Prostate gland (tissue), 2 donors: ENCODE measurements at regions not wholly inside any gene's neighbourhood (a gene's known extent, or its start where the extent isn't known, plus 50 kb on each side); places are given as distances from the start of the nearest gene placed in this dataset.

ENCODE experiments used
- DNase-seq: peaks from one replicate; pipeline ENCODE4 v3.0.0-alpha.2; 2019; ENCODE audit warnings: low spot score
- H3K27ac ChIP-seq, 2 donors: fragments of 200-600 bp; sonication (generic); 2 replicates each; pipeline ENCODE4 v1.5.1; 2017 to 2019
- H3K27me3 ChIP-seq: fragments of 200-600 bp; sonication (generic); replicated peaks from 2 replicates; pipeline ENCODE4 v1.5.1; 2019; ENCODE audit not compliant: insufficient read depth
- H3K36me3 ChIP-seq, 2 donors: fragments of 200-600 bp; sonication (generic); 1 replicate in 1 of 2; 2 replicates in 1 of 2; pipeline versions ENCODE4 v1.5.1 to v1.8.1; 2017 to 2019
- H3K4me1 ChIP-seq: fragments of 200-600 bp; sonication (generic); replicated peaks from 2 replicates; pipeline ENCODE4 v1.5.1; 2019
- H3K4me3 ChIP-seq, 2 donors: fragments of 200-600 bp; sonication (generic); 2 replicates each; pipeline ENCODE4 v1.5.1; 2017 to 2019
- H3K9me3 ChIP-seq: fragments of 200-600 bp; sonication (generic); 2 replicates; pipeline ENCODE4 v1.5.1; 2017
- POLR2A ChIP-seq: fragments of 450-650 bp; IDR thresholded peaks from one replicate; pipeline ENCODE4 v1.6.1; 2016; ENCODE audit warnings: antibody characterized with exemption, mild to moderate bottlenecking
- POLR2AphosphoS5 ChIP-seq: sonication (generic); formaldehyde crosslinking; IDR thresholded peaks from one replicate; pipeline ENCODE4 v1.6.1; 2017; ENCODE audit warnings: antibody characterized with exemption
- WGBS: methylation state at CpG from one replicate; pipeline ENCODE4 v1.1.5; 2018; 5-methylcytosine and 5-hydroxymethylcytosine counted together
- intact Hi-C: fragments of 100-400 bp; cut with DNase I; formaldehyde crosslinking; loops from one replicate; pipeline ENCODE4 v1.14.2; 2022
- TF ChIP-seq, protein P1 (sequence below), 4 experiments: fragments of 200-600 bp in 2 of 4; fragments of 450-650 bp in 2 of 4; sonication (generic) in 2 of 4; IDR thresholded peaks; 1 replicate in 3 of 4; 2 replicates in 1 of 4; pipeline ENCODE4 v1.5.1; 2016 to 2019; ENCODE audit warnings: antibody characterized with exemption in 4 of 4, mild to moderate bottlenecking in 2 of 4, moderate library complexity in 2 of 4

DNA sequence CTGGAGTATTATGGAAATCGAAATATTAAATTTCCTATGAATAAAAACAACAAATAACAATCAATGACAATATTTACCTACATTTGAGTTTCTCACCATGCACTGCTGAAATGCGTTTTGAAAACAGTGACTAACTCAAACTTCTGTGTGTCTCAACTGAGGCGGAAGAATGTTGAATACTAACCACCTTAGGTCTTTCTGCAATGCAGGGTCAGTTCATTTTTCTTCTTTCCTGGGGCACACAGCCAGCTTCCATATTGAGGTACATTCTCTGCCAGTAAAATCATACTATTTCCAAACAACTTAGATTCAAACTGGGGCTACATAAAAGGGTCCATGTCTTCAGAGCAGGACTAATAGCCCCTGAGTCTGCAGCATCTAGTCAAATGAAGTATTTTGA lies 310.1 kb downstream of the UTRN start:
- no peaks in the 10 kb centered on the region for H3K36me3 ChIP-seq
- no peaks in the 10 kb centered on the region for H3K27me3 ChIP-seq
- intact Hi-C loops, result no loop called here
- WGBS, result 78% methylated on average over 3 of the region's 3 CpGs
- H3K4me3 ChIP-seq, result no peak overlapping the region
- no peak for TF ChIP-seq POLR2AphosphoS5
- TF ChIP-seq, protein P1, sequence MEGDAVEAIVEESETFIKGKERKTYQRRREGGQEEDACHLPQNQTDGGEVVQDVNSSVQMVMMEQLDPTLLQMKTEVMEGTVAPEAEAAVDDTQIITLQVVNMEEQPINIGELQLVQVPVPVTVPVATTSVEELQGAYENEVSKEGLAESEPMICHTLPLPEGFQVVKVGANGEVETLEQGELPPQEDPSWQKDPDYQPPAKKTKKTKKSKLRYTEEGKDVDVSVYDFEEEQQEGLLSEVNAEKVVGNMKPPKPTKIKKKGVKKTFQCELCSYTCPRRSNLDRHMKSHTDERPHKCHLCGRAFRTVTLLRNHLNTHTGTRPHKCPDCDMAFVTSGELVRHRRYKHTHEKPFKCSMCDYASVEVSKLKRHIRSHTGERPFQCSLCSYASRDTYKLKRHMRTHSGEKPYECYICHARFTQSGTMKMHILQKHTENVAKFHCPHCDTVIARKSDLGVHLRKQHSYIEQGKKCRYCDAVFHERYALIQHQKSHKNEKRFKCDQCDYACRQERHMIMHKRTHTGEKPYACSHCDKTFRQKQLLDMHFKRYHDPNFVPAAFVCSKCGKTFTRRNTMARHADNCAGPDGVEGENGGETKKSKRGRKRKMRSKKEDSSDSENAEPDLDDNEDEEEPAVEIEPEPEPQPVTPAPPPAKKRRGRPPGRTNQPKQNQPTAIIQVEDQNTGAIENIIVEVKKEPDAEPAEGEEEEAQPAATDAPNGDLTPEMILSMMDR (IDR thresholded peaks at IDR 0.05), result no peak
- no peak for TF ChIP-seq POLR2A
- DNase-seq, result no peak
- no peak overlapping the region for H3K27ac ChIP-seq
- H3K9me3 ChIP-seq, result no peaks in the 10 kb centered on the region
- H3K4me1 ChIP-seq, result no peaks in the 10 kb centered on the region

DNA sequence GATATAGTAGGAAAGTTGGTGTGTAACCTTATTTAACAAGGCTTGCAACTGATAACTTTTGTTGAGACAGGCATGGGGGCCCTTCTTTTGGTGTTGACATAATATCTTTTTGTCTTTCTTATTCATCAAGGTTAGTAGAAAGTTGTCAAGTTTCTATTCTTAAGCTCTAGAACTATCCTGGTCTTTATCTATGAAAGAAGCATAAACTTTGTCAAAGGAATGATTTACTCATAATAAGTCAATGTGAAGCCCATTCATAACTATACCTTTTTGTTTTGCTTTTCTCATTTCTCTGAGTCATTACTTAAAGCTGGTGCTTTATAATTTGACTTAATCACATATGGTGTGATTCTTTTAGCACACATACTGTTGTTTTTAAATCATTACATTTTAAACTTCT lies 312.4 kb downstream of the UTRN start:
- TF ChIP-seq POLR2AphosphoS5, result no peak
- TF ChIP-seq POLR2A, result no peak
- TF ChIP-seq, protein P1 (IDR thresholded peaks at IDR 0.05), result no peak
- no peaks in the 10 kb centered on the region for H3K27me3 ChIP-seq
- H3K4me1 ChIP-seq, result no peaks in the 10 kb centered on the region
- no peaks in the 10 kb centered on the region for H3K36me3 ChIP-seq
- intact Hi-C loops, result no loop called here
- no peaks in the 10 kb centered on the region for H3K9me3 ChIP-seq
- H3K4me3 ChIP-seq, result no peak overlapping the region
- no peak overlapping the region for H3K27ac ChIP-seq
- DNase-seq, result no peak

DNA sequence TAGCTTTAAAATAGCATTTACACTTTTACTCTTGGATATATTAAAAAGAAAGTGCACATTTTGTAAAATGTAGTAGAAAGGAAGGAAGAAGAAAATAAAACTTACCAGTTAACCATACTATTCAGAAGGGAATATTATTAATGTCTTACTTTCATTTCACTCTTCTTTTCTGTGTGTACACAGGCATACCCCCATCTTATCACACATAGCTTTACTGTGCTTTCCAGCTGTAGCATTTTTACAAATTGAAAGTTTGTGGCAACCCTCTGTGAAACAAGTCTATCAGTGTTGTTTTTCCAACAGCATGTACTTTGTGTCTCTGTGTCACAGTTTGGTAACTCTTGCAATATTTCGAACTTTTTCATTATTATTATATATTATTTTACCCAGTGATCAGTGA lies 314.5 kb downstream of the UTRN start:
- no peak for DNase-seq
- no peak for TF ChIP-seq POLR2AphosphoS5
- WGBS, result 92% methylated on average over 1 of the region's 1 CpG
- Histone ChIP-seq H3K36me3 (no peaks in the 10 kb centered on the region), H3K9me3 (no peaks in the 10 kb centered on the region), H3K4me3 (no peak overlapping the region), H3K27me3 (no peaks in the 10 kb centered on the region), H3K27ac (no peak overlapping the region), H3K4me1 (no peaks in the 10 kb centered on the region)
- intact Hi-C loops, result no loop called here

DNA sequence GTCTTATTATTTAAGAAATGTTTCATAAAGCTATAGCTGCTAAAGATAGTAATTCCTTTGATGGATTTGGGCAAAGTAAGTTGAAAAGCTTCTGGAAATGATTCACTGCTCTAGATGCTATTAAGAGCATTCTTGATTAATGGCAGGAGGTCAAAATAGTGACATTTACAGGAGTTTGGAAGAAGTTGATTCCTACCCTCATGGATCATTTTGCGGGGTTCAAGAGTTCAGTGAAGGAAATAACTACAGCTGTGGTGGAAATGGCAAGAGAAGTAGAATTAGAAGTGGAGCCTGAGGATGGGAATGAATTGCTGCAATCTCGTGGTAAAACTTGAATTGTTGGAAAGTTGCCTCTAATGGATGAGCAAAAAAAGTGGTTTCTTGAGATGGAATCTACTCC lies 316.1 kb downstream of the UTRN start:
- TF ChIP-seq POLR2AphosphoS5 (no peak), POLR2A (no peak)
- TF ChIP-seq, protein P1 (IDR thresholded peaks at IDR 0.05), result no peak
- no peaks in the 10 kb centered on the region for H3K36me3 ChIP-seq
- intact Hi-C loops, result no loop called here
- DNase-seq, result no peak
- no peaks in the 10 kb centered on the region for H3K4me1 ChIP-seq
- WGBS, result 83% methylated on average over 2 of the region's 2 CpGs
- H3K27me3 ChIP-seq, result no peaks in the 10 kb centered on the region
- no peak overlapping the region for H3K27ac ChIP-seq
- H3K4me3 ChIP-seq, result no peak overlapping the region
- no peaks in the 10 kb centered on the region for H3K9me3 ChIP-seq

DNA sequence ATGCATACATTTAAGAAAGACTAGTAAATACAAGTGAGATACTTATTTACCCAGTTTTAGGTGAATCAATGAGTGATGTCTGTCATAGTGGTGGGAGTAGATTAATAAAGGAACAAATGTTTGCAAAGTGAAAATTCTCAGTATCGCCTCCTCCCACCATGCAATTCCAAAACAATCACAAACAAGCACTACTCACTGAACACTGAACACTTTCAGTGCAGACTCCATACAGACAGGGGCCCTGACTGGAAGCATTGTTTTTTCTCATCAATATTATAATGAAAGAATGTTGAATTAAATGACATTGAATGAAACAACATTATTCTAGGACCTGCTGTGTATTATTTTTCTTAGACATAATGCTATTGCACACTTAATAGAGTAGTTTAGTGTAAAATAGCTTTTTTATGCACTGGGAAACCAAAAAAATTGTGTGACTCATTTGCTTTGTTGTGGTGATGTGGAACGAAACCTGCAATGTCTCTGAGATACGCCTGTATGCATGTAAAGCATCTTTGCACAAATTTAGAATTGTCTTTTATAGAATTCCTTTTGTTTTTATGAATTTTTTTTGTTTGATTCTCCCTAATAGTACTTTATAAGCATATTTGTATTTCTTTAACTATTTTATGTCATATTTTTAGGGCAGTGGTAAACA lies 317.5 kb downstream of the UTRN start:
- no peak overlapping the region for H3K4me3 ChIP-seq
- no peaks in the 10 kb centered on the region for H3K9me3 ChIP-seq
- no peaks in the 10 kb centered on the region for H3K4me1 ChIP-seq
- TF ChIP-seq, protein P1 (IDR thresholded peaks at IDR 0.05), result no peak
- TF ChIP-seq POLR2A (no peak), POLR2AphosphoS5 (no peak)
- intact Hi-C loops, result no loop called here
- DNase-seq, result no peak
- H3K27me3 ChIP-seq, result no peaks in the 10 kb centered on the region
- WGBS, result 96% methylated on average over 3 of the region's 3 CpGs
- no peak overlapping the region for H3K27ac ChIP-seq
- H3K36me3 ChIP-seq, result no peaks in the 10 kb centered on the region
